Astrocyte (in vitro differentiated cells and primary cell): ENCODE measurements at regions not wholly inside any gene's neighbourhood (a gene's known extent, or its start where the extent isn't known, plus 50 kb on each side); places are given as distances from the start of the nearest gene placed in this dataset.

Source experiments
- CTCF ChIP-seq: IDR thresholded peaks from 2 replicates; pipeline ENCODE4 v1.5.1; 2011; ENCODE audit warnings: low read depth, mild to moderate bottlenecking, inconsistent platforms, low read length, moderate library complexity; ENCODE audit not compliant: insufficient read depth
- EZH2 ChIP-seq: IDR thresholded peaks from 2 replicates; pipeline ENCODE4 v1.6.1; 2012; ENCODE audit warnings: mild to moderate bottlenecking, low read length, inconsistent platforms; ENCODE audit not compliant: insufficient read depth

- TF ChIP-seq EZH2 (no peak), CTCF (no peak)
These were observed 168.4 kb upstream of the CSNK1A1L start for GRCh38 chr13:37273836-37274235.
